H1 (cell line): ENCODE measurements at regions not wholly inside any gene's neighbourhood (a gene's known extent, or its start where the extent isn't known, plus 50 kb on each side); places are given as distances from the start of the nearest gene placed in this dataset.

Experiments used
- CTCF ChIA-PET: fragments of 300-600 bp; sonication (Branson Sonifier 250); formaldehyde crosslinking; loops from one replicate; lab custom pipeline; 2021; ENCODE audit not compliant: partially characterized antibody; lab: Charles Lee
- POLR2A ChIA-PET: fragments of 300-600 bp; sonication (Branson Sonifier 250); formaldehyde crosslinking; loops from one replicate; lab custom pipeline; 2021; ENCODE audit warnings: inconsistent platforms; ENCODE audit not compliant: partially characterized antibody; lab: Charles Lee
- DNase-seq, 2 experiments: peaks; one replicate each; pipeline versions ENCODE4 v3.0.0 to v3.0.0-alpha.2; 2010 to 2022; ENCODE audit warnings: low spot score in 2 of 2, low read depth in 1 of 2, mixed read lengths in 1 of 2
- FAIRE-seq: peaks from 2 replicates; lab custom pipeline; 2011; peaks lifted over from hg19 to GRCh38; lab: Jason Lieb, UNC
- H2AFZ ChIP-seq: 2 replicates; pipeline ENCODE4 v1.8.1; 2012; ENCODE audit warnings: low read length, inconsistent platforms
- H2AK5ac ChIP-seq: 2 replicates; pipeline ENCODE4 v1.6.1; 2013; ENCODE audit warnings: low read depth, low read length
- H2BK120ac ChIP-seq: replicated peaks from 2 replicates; pipeline ENCODE3; 2013; ENCODE audit warnings: low read depth, low read length, inconsistent platforms
- H2BK12ac ChIP-seq: 2 replicates; pipeline ENCODE4 v1.6.1; 2013; ENCODE audit warnings: low read depth, low read length
- H2BK15ac ChIP-seq: 2 replicates; pipeline ENCODE4 v1.6.1; 2013; ENCODE audit warnings: low read length
- H2BK20ac ChIP-seq: 2 replicates; pipeline ENCODE4 v1.6.1; 2013; ENCODE audit warnings: low read length
- H2BK5ac ChIP-seq: 2 replicates; pipeline ENCODE4 v1.6.1; 2013; ENCODE audit warnings: low read depth, low read length
- H3K14ac ChIP-seq: 2 replicates; pipeline ENCODE4 v1.6.1; 2013; ENCODE audit warnings: inconsistent platforms; ENCODE audit not compliant: insufficient read length
- H3K18ac ChIP-seq: 2 replicates; pipeline ENCODE4 v1.6.1; 2013; ENCODE audit warnings: low read length; ENCODE audit errors: extremely low read depth
- H3K23ac ChIP-seq: 2 replicates; pipeline ENCODE4 v1.6.1; 2013; ENCODE audit warnings: inconsistent platforms; ENCODE audit not compliant: insufficient read length
- H3K23me2 ChIP-seq: 2 replicates; pipeline ENCODE4 v1.6.1; 2013; ENCODE audit warnings: low read depth, low read length
- H3K27ac ChIP-seq: 2 replicates; pipeline ENCODE4 v1.6.1; 2011; ENCODE audit warnings: low read depth, low read length, inconsistent platforms
- H3K27me3 ChIP-seq, 4 experiments: replicated peaks in 1 of 4; 1 replicate in 1 of 4; 2 replicates in 3 of 4; pipeline versions ENCODE4 v1.6.1 to v1.8.1; 2011 to 2013; ENCODE audit warnings: low read length in 3 of 4, mild to moderate bottlenecking in 3 of 4, inconsistent platforms in 2 of 4, mixed read lengths in 2 of 4, moderate library complexity in 1 of 4; ENCODE audit not compliant: control insufficient read depth in 3 of 4, insufficient read depth in 3 of 4; ENCODE audit errors: extremely low read depth in 1 of 4
- H3K36me3 ChIP-seq, 4 experiments: 2 replicates each; pipeline versions ENCODE4 v1.6.1 to v1.8.1; 2011 to 2013; ENCODE audit warnings: mild to moderate bottlenecking in 4 of 4, low read length in 3 of 4, moderate library complexity in 2 of 4, control low read depth in 1 of 4, inconsistent platforms in 1 of 4; ENCODE audit not compliant: insufficient read depth in 4 of 4, control insufficient read depth in 2 of 4
- H3K4ac ChIP-seq: replicated peaks from 2 replicates; pipeline ENCODE3; 2013; ENCODE audit warnings: low read length, low read depth, mixed read lengths, inconsistent platforms; ENCODE audit not compliant: insufficient read length
- H3K4me1 ChIP-seq, 4 experiments: replicated peaks in 1 of 4; 1 replicate in 1 of 4; 2 replicates in 3 of 4; pipeline versions ENCODE4 v1.6.1 to v1.8.1; 2011 to 2013; ENCODE audit warnings: low read length in 3 of 4, inconsistent platforms in 2 of 4, mixed read lengths in 1 of 4; ENCODE audit not compliant: insufficient read depth in 4 of 4, control insufficient read depth in 3 of 4
- H3K4me2 ChIP-seq, 2 experiments: 2 replicates each; pipeline versions ENCODE4 v1.6.1 to v1.8.1; 2011 to 2013; ENCODE audit warnings: low read depth in 2 of 2, low read length in 2 of 2, control low read depth in 1 of 2, inconsistent platforms in 1 of 2, mild to moderate bottlenecking in 1 of 2; ENCODE audit not compliant: insufficient read depth in 1 of 2
- H3K4me3 ChIP-seq, 4 experiments: fragments of 200-600, 300-600 bp in 1 of 4; sonication (generic), shearing (Covaris generic), sonication (Bioruptor Twin) in 1 of 4; 2 replicates each; pipeline versions ENCODE4 v1.5.1 to v1.8.1; 2011 to 2016; ENCODE audit warnings: low read length in 4 of 4, low read depth in 3 of 4, control low read depth in 2 of 4, inconsistent platforms in 2 of 4, mild to moderate bottlenecking in 2 of 4, mixed read lengths in 1 of 4, moderate library complexity in 1 of 4; ENCODE audit not compliant: insufficient read depth in 2 of 4; ENCODE audit errors: extremely low read depth in 1 of 4
- H3K56ac ChIP-seq: replicated peaks from 2 replicates; pipeline ENCODE3; 2013; ENCODE audit warnings: low read depth, mild to moderate bottlenecking, mixed read lengths, low read length, inconsistent platforms; ENCODE audit not compliant: insufficient read length
- H3K79me1 ChIP-seq: 2 replicates; pipeline ENCODE4 v1.6.1; 2013; ENCODE audit warnings: low read depth, low read length, control low read depth
- H3K79me2 ChIP-seq, 2 experiments: 2 replicates each; pipeline versions ENCODE4 v1.6.1 to v1.8.1; 2012 to 2013; ENCODE audit warnings: low read length in 2 of 2, mild to moderate bottlenecking in 2 of 2, inconsistent platforms in 1 of 2; ENCODE audit not compliant: insufficient read depth in 2 of 2, control insufficient read depth in 1 of 2
- H3K9ac ChIP-seq, 4 experiments: replicated peaks in 1 of 4; 1 replicate in 1 of 4; 2 replicates in 3 of 4; pipeline versions ENCODE4 v1.6.1 to v1.8.1; 2011 to 2013; ENCODE audit warnings: low read depth in 3 of 4, low read length in 3 of 4, control low read depth in 2 of 4, mild to moderate bottlenecking in 2 of 4, moderate library complexity in 2 of 4, inconsistent platforms in 1 of 4; ENCODE audit errors: extremely low read depth in 1 of 4
- H3K9me3 ChIP-seq, 2 experiments: 2 replicates each; pipeline versions ENCODE4 v1.6.1 to v1.8.1; 2012 to 2013; ENCODE audit warnings: mild to moderate bottlenecking in 2 of 2, moderate library complexity in 2 of 2, control low read depth in 1 of 2, inconsistent platforms in 1 of 2, low read depth in 1 of 2, low read length in 1 of 2, mixed read lengths in 1 of 2; ENCODE audit not compliant: insufficient read depth in 2 of 2
- H4K20me1 ChIP-seq, 2 experiments: replicated peaks in 1 of 2; 2 replicates each; pipeline versions ENCODE3 to v1.8.1; 2011 to 2013; ENCODE audit warnings: inconsistent platforms in 2 of 2, low read length in 2 of 2, mild to moderate bottlenecking in 1 of 2; ENCODE audit not compliant: insufficient read depth in 2 of 2, control insufficient read depth in 1 of 2
- H4K5ac ChIP-seq: 2 replicates; pipeline ENCODE4 v1.6.1; 2013; ENCODE audit warnings: low read length, low read depth, mixed read lengths, inconsistent platforms; ENCODE audit not compliant: insufficient read length
- H4K8ac ChIP-seq: 2 replicates; pipeline ENCODE4 v1.8.0; 2013; ENCODE audit warnings: mild to moderate bottlenecking, moderate library complexity, low read length, inconsistent platforms; ENCODE audit not compliant: insufficient read depth; ENCODE audit errors: extremely low read depth
- H4K91ac ChIP-seq: replicated peaks from 2 replicates; pipeline ENCODE3; 2013; ENCODE audit warnings: low read length, mixed read lengths, inconsistent platforms; ENCODE audit not compliant: insufficient read length
- BCL11A ChIP-seq, 2 experiments: IDR thresholded peaks; one replicate each; pipeline ENCODE4 v1.6.1; 2011; ENCODE audit warnings: low read depth in 2 of 2, low read length in 2 of 2, mild to moderate bottlenecking in 2 of 2
- CEBPB ChIP-seq: IDR thresholded peaks from 2 replicates; pipeline ENCODE4 v1.6.1; 2012; ENCODE audit warnings: low read depth, low read length
- CREB1 ChIP-seq: IDR thresholded peaks from 2 replicates; pipeline ENCODE4 v1.6.1; 2012; ENCODE audit warnings: inconsistent platforms
- EP300 ChIP-seq, 2 experiments: IDR thresholded peaks; 1 replicate in 1 of 2; 2 replicates in 1 of 2; pipeline ENCODE4 v1.6.1; 2011 to 2012; ENCODE audit warnings: low read depth in 2 of 2, low read length in 2 of 2, mild to moderate bottlenecking in 2 of 2, borderline replicate concordance in 1 of 2, inconsistent platforms in 1 of 2, moderate library complexity in 1 of 2
- HDAC6 ChIP-seq: IDR thresholded peaks from one replicate; pipeline ENCODE4 v1.7.1; 2012; ENCODE audit warnings: low read depth, mild to moderate bottlenecking, inconsistent platforms, low read length, moderate library complexity
- RNF2 ChIP-seq: fragments of 200-900, 300-1000 bp; sonication (generic); IDR thresholded peaks from 2 replicates; pipeline ENCODE4 v1.7.1; 2016; ENCODE audit warnings: borderline replicate concordance, low read depth, mild to moderate bottlenecking, antibody characterized with exemption, low read length; ENCODE audit not compliant: poor library complexity, severe bottlenecking; ENCODE audit errors: missing control alignments
- SP1 ChIP-seq: IDR thresholded peaks from 2 replicates; pipeline ENCODE4 v1.6.1; 2011; ENCODE audit warnings: low read depth, low read length
- TEAD4 ChIP-seq: IDR thresholded peaks from 2 replicates; pipeline ENCODE4 v1.6.1; 2012; ENCODE audit warnings: low read depth, low read length, inconsistent platforms, mixed read lengths
- YY1 ChIP-seq: IDR thresholded peaks from 2 replicates; pipeline ENCODE4 v1.6.1; 2011; ENCODE audit warnings: low read depth, mild to moderate bottlenecking, low read length
- WGBS, 2 experiments: shearing (Covaris generic) in 1 of 2; methylation state at CpG; one replicate each; pipeline versions ENCODE4 v1.1.6 to v1.1.7; 2013 to 2015; ENCODE audit warnings: low lambda C conversion rate in 2 of 2, mixed read lengths in 2 of 2, inconsistent platforms in 1 of 2, low coverage in 1 of 2, missing lambda C conversion rate in 1 of 2; ENCODE audit not compliant: insufficient replicate concordance in 2 of 2, insufficient coverage in 1 of 2, insufficient read length in 1 of 2; ENCODE audit errors: extremely low coverage in 1 of 2, missing lambda C conversion rate in 1 of 2; 5-methylcytosine and 5-hydroxymethylcytosine counted together

- Histone ChIP-seq H4K91ac (no peak overlapping the region), H2BK12ac (no peak overlapping the region), H2BK5ac (no peak overlapping the region), H3K4me3 (no peak overlapping the region), H3K4ac (no peak overlapping the region), H2BK120ac (no peak overlapping the region), H3K79me1 (no peaks in the 10 kb centered on the region), H3K56ac (no peak overlapping the region), H3K9ac (no peak overlapping the region), H3K4me2 (no peak overlapping the region), H3K27me3 (no peaks in the 10 kb centered on the region; a peak in 1 of 7 replicates), H4K20me1 (no peaks in the 10 kb centered on the region), H3K27ac (no peak overlapping the region), H3K18ac (no peak overlapping the region), H4K8ac (no peak overlapping the region), H3K4me1 (no peaks in the 10 kb centered on the region), H2BK20ac (no peak overlapping the region), H2BK15ac (no peak overlapping the region), H3K14ac (no peak overlapping the region), H3K36me3 (no peaks in the 10 kb centered on the region), H3K79me2 (no peaks in the 10 kb centered on the region), H3K9me3 (no peaks in the 10 kb centered on the region), H4K5ac (no peak overlapping the region), H2AK5ac (no peak overlapping the region), H3K23me2 (no peaks in the 10 kb centered on the region; the same call in 1 of the 2 replicates), H2AFZ (no peak overlapping the region), H3K23ac (no peak overlapping the region)
- ChIA-PET CTCF (no interaction called here), POLR2A (no interaction called here)
- WGBS, 2 experiments = 82% methylated on average over 2 of the region's 2 CpGs; no CpG with 5 or more reads in 1 of the 2 experiments
- DNase-seq = no peak
- FAIRE-seq = no peak
- TF ChIP-seq EP300 (IDR thresholded peaks at IDR 0.05; ENCODE audit: borderline replicate concordance in 1 of 2, low read depth in 2 of 2, low read length in 2 of 2) (no peak), YY1 (no peak), TEAD4 (no peak), RNF2 (no peak), CEBPB (no peak), HDAC6 (no peak), CREB1 (no peak), SP1 (no peak), BCL11A (IDR thresholded peaks at IDR 0.05; ENCODE audit: low read depth in 2 of 2, low read length in 2 of 2) (no peak)
Observed at GRCh38 chr13:91050970-91051369, 296.5 kb upstream of the MIR17HG start.
